Panc1 (cell line): ENCODE measurements at regions not wholly inside any gene's neighbourhood (a gene's known extent, or its start where the extent isn't known, plus 50 kb on each side); places are given as distances from the start of the nearest gene placed in this dataset.

Experiments
- ATAC-seq: fragments of 200-7000 bp; cut with Tn5 transposase; 2 replicates; pipeline ENCODE4 v1.9.1; 2020; ENCODE audit warnings: mild to moderate bottlenecking, moderate library complexity
- BruUV-seq: library from RNA; stranded (reverse); fragments of 400-500 nt; replicated peaks from 2 replicates; lab custom pipeline; 2021; lab: Mats Ljungman, UMichigan
- CTCF ChIA-PET: fragments of 300-600 bp; sonication (Branson Sonifier 250); formaldehyde crosslinking; loops from one replicate; lab custom pipeline; 2022; ENCODE audit warnings: antibody characterized with exemption; lab: Charles Lee
- POLR2A ChIA-PET: fragments of 300-600 bp; sonication (Branson Sonifier 250); formaldehyde crosslinking; loops from one replicate; lab custom pipeline; 2022; ENCODE audit warnings: antibody characterized with exemption; lab: Charles Lee
- DNase-seq: peaks from one replicate; pipeline ENCODE4 v3.0.0-alpha.2; 2010; ENCODE audit warnings: low read depth, low spot score
- H3K27ac ChIP-seq: 2 replicates; pipeline ENCODE4 v1.5.1; 2011; ENCODE audit warnings: mild to moderate bottlenecking, low read length, inconsistent platforms
- H3K27me3 ChIP-seq: fragments of 200-500 bp; sonication (Bioruptor generic); 2 replicates; pipeline ENCODE4 v1.6.0; 2014; ENCODE audit warnings: low read length, inconsistent platforms; ENCODE audit not compliant: control insufficient read depth, insufficient read depth
- H3K36me3 ChIP-seq: fragments of 200-500 bp; sonication (Bioruptor generic); 2 replicates; pipeline ENCODE4 v1.5.1; 2014; ENCODE audit warnings: inconsistent platforms, mild to moderate bottlenecking, low read length, moderate library complexity; ENCODE audit not compliant: control insufficient read depth, insufficient read depth
- H3K4me1 ChIP-seq: 2 replicates; pipeline ENCODE4 v1.5.1; 2011; ENCODE audit warnings: inconsistent platforms, mild to moderate bottlenecking, low read length, moderate library complexity; ENCODE audit not compliant: control insufficient read depth, insufficient read depth
- H3K4me3 ChIP-seq, 2 experiments: 2 replicates each; pipeline ENCODE4 v1.5.1; 2011 to 2012; ENCODE audit warnings: low read depth in 2 of 2, low read length in 2 of 2, mild to moderate bottlenecking in 2 of 2, inconsistent platforms in 1 of 2, moderate library complexity in 1 of 2
- H3K9me3 ChIP-seq: fragments of 200-500 bp; sonication (Bioruptor generic); 2 replicates; pipeline ENCODE4 v1.5.1; 2014; ENCODE audit warnings: low read depth, mild to moderate bottlenecking, inconsistent platforms, low read length, moderate library complexity; ENCODE audit not compliant: control insufficient read depth, insufficient read depth
- CTCF ChIP-seq: fragments of 450-650 bp; IDR thresholded peaks from 2 replicates; pipeline ENCODE4 v1.5.1; 2017; ENCODE audit warnings: mild to moderate bottlenecking
- POLR2AphosphoS5 ChIP-seq: IDR thresholded peaks from 2 replicates; pipeline ENCODE4 v1.6.1; 2012; ENCODE audit warnings: mild to moderate bottlenecking, low read depth, low read length, moderate library complexity
- REST ChIP-seq, 2 experiments: IDR thresholded peaks; 2 replicates each; pipeline ENCODE4 v1.6.1; 2011 to 2012; ENCODE audit warnings: low read depth in 2 of 2, control low read depth in 1 of 2, low read length in 1 of 2, mild to moderate bottlenecking in 1 of 2, moderate library complexity in 1 of 2; ENCODE audit not compliant: insufficient read depth in 1 of 2
- SIN3A ChIP-seq: IDR thresholded peaks from 2 replicates; pipeline ENCODE4 v1.6.1; 2012; ENCODE audit warnings: low read depth, mild to moderate bottlenecking, low read length, moderate library complexity, borderline replicate concordance; ENCODE audit not compliant: insufficient read depth
- TCF7L2 ChIP-seq: IDR thresholded peaks from 2 replicates; pipeline ENCODE4 v1.6.1; 2011; ENCODE audit warnings: mild to moderate bottlenecking, low read depth, low read length, inconsistent platforms
- in situ Hi-C: cut with HindIII; loops from 2 replicates; pipeline ENCODE4 v1.10.0; 2016; ENCODE audit warnings: low sequenced_read_pairs, low pct_unique_long_range_greater_than_20kb
- intact Hi-C: fragments of 100-400 bp; cut with micrococcal nuclease; formaldehyde crosslinking; loops from one replicate; pipeline ENCODE4 v1.10.0; 2022; ENCODE audit not compliant: unreplicated experiment

GRCh38 chr6:12420626-12421025 lies 130.5 kb downstream of the EDN1 start:
- peak; percentile 46 for ATAC-seq
- Histone ChIP-seq H3K27ac (peak overlapping the region; percentile 52; the same call in 1 of the 2 replicates), H3K4me3 (no peak overlapping the region), H3K27me3 (no peaks in the 10 kb centered on the region), H3K4me1 (peaks cover 2% of the 10 kb centered on the region; the same call in 1 of the 2 replicates), H3K36me3 (no peaks in the 10 kb centered on the region), H3K9me3 (no peaks in the 10 kb centered on the region; the same call in 1 of the 2 replicates)
- no peak for DNase-seq
- POLR2A ChIA-PET: no interaction called here
- intact Hi-C loops (no loop called here), in situ Hi-C loops (no loop called here)
- CTCF ChIA-PET: no interaction called here
- BruUV-seq: no TSS peak
- TF ChIP-seq TCF7L2 (no peak), REST (IDR thresholded peaks at IDR 0.05; ENCODE audit: insufficient read depth in 1 of 2, low read depth in 2 of 2, low read length in 1 of 2) (no peak), CTCF (no peak)

GRCh38 chr6:12421596-12421995 lies 131.4 kb downstream of the EDN1 start:
- no peak for ATAC-seq
- no peaks in the 10 kb centered on the region for H3K36me3 ChIP-seq
- no TSS peak for BruUV-seq

More at GRCh38 chr6:12421596-12421995, 131.4 kb downstream of the EDN1 start:
- peak overlapping the region; percentile 23; the same call in 1 of the 2 replicates for H3K27ac ChIP-seq
- ChIA-PET POLR2A (no interaction called here), CTCF (no interaction called here)
- in situ Hi-C loops: no loop called here
- no peaks in the 10 kb centered on the region for H3K27me3 ChIP-seq
- TF ChIP-seq TCF7L2 (no peak), SIN3A (no peak), REST (IDR thresholded peaks at IDR 0.05; ENCODE audit: insufficient read depth in 1 of 2, low read depth in 2 of 2, low read length in 1 of 2) (no peak), CTCF (no peak), POLR2AphosphoS5 (no peak)
- H3K4me1 ChIP-seq: no peaks in the 10 kb centered on the region
- no peak overlapping the region for H3K4me3 ChIP-seq
- no peaks in the 10 kb centered on the region; the same call in 1 of the 2 replicates for H3K9me3 ChIP-seq
- DNase-seq: no peak
- intact Hi-C loops: no loop called here
